ENCODE measurements at regions not wholly inside any gene's neighbourhood (a gene's known extent, or its start where the extent isn't known, plus 50 kb on each side); places are given as distances from the start of the nearest gene placed in this dataset.

- DNase-seq (ENCODE audit: low spot score, unreplicated experiment) = no peak
- peaks cover 10% of the 10 kb centered on the region for H3K4me1 Mint-ChIP-seq (ENCODE audit: low read depth)
- H3K36me3 Mint-ChIP-seq (ENCODE audit: insufficient read depth) = no peaks in the 10 kb centered on the region
- H3K4me3 Mint-ChIP-seq (ENCODE audit: low read depth) = no peak overlapping the region
- H3K27ac Mint-ChIP-seq = no peak overlapping the region
- H3K27me3 Mint-ChIP-seq = peaks cover 3% of the 10 kb centered on the region
- TF ChIP-seq CTCF (IDR thresholded peaks at IDR 0.05; ENCODE audit: unreplicated experiment) = no peak
- H3K9me3 Mint-ChIP-seq (ENCODE audit: low read depth) = peaks cover 11% of the 10 kb centered on the region
Measured at GRCh38 chr6:169933251-169933821, 181.9 kb downstream of the ERMARD start.

- DNase-seq (ENCODE audit: low spot score, unreplicated experiment) = no peak
- Mint-ChIP-seq H3K4me3 (ENCODE audit: low read depth) (no peak overlapping the region), H3K4me1 (ENCODE audit: low read depth) (peaks cover 7% of the 10 kb centered on the region), H3K36me3 (ENCODE audit: insufficient read depth) (no peaks in the 10 kb centered on the region), H3K9me3 (ENCODE audit: low read depth) (peaks cover 11% of the 10 kb centered on the region), H3K27ac (no peak overlapping the region), H3K27me3 (peaks cover 3% of the 10 kb centered on the region)
- no peak for TF ChIP-seq CTCF (IDR thresholded peaks at IDR 0.05; ENCODE audit: unreplicated experiment)
Measured at GRCh38 chr6:169932491-169932890, 181.1 kb downstream of the ERMARD start.

- DNase-seq (ENCODE audit: low spot score, unreplicated experiment) = no peak
- H3K27me3 Mint-ChIP-seq = peaks cover 3% of the 10 kb centered on the region
- no peaks in the 10 kb centered on the region for H3K36me3 Mint-ChIP-seq (ENCODE audit: insufficient read depth)
- no peak for TF ChIP-seq CTCF (IDR thresholded peaks at IDR 0.05; ENCODE audit: unreplicated experiment)
- no peak overlapping the region for H3K4me3 Mint-ChIP-seq (ENCODE audit: low read depth)
- H3K27ac Mint-ChIP-seq = no peak overlapping the region
- H3K4me1 Mint-ChIP-seq (ENCODE audit: low read depth) = peaks cover 7% of the 10 kb centered on the region
- peaks cover 11% of the 10 kb centered on the region for H3K9me3 Mint-ChIP-seq (ENCODE audit: low read depth)
Measured at GRCh38 chr6:169931261-169931660, 179.8 kb downstream of the ERMARD start.

- Mint-ChIP-seq H3K4me1 (ENCODE audit: low read depth) (peaks cover 7% of the 10 kb centered on the region), H3K27me3 (peaks cover 3% of the 10 kb centered on the region)
Measured at GRCh38 chr6:169930799-169931198, 179.4 kb downstream of the ERMARD start.

GRCh38 chr6:169927711-169928110 is 176.3 kb downstream of the ERMARD start:
- H3K4me1 Mint-ChIP-seq (ENCODE audit: low read depth) = peaks cover 1% of the 10 kb centered on the region

More at GRCh38 chr6:169930799-169931198, 179.4 kb downstream of the ERMARD start:
- H3K9me3 Mint-ChIP-seq (ENCODE audit: low read depth) = peaks cover 11% of the 10 kb centered on the region
- no peak overlapping the region for H3K4me3 Mint-ChIP-seq (ENCODE audit: low read depth)
- no peak for TF ChIP-seq CTCF (IDR thresholded peaks at IDR 0.05; ENCODE audit: unreplicated experiment)
- no peak for DNase-seq (ENCODE audit: low spot score, unreplicated experiment)
- H3K36me3 Mint-ChIP-seq (ENCODE audit: insufficient read depth) = no peaks in the 10 kb centered on the region
- H3K27ac Mint-ChIP-seq = no peak overlapping the region

More at GRCh38 chr6:169927711-169928110, 176.3 kb downstream of the ERMARD start:
- no peak for DNase-seq (ENCODE audit: low spot score, unreplicated experiment)
- no peak overlapping the region for H3K27ac Mint-ChIP-seq
- no peak overlapping the region for H3K4me3 Mint-ChIP-seq (ENCODE audit: low read depth)
- H3K9me3 Mint-ChIP-seq (ENCODE audit: low read depth) = peaks cover 11% of the 10 kb centered on the region
- no peaks in the 10 kb centered on the region for H3K36me3 Mint-ChIP-seq (ENCODE audit: insufficient read depth)
- no peaks in the 10 kb centered on the region for H3K27me3 Mint-ChIP-seq
- no peak for TF ChIP-seq CTCF (IDR thresholded peaks at IDR 0.05; ENCODE audit: unreplicated experiment)
